GM12864 (cell line): ENCODE measurements at regions not wholly inside any gene's neighbourhood (a gene's known extent, or its start where the extent isn't known, plus 50 kb on each side); places are given as distances from the start of the nearest gene placed in this dataset.

Experiments
- DNase-seq: peaks from one replicate; pipeline ENCODE4 v3.0.0-alpha.2; 2011; ENCODE audit warnings: low read depth
- H3K4me3 ChIP-seq: 2 replicates; pipeline ENCODE4 v1.5.1; 2011; ENCODE audit warnings: mild to moderate bottlenecking, low read depth, low read length, control low read depth
- CTCF ChIP-seq: IDR thresholded peaks from 2 replicates; pipeline ENCODE4 v1.5.1; 2011; ENCODE audit warnings: low read depth, mild to moderate bottlenecking, moderate library complexity, low read length, control low read depth, inconsistent platforms; ENCODE audit errors: missing control alignments

DNA sequence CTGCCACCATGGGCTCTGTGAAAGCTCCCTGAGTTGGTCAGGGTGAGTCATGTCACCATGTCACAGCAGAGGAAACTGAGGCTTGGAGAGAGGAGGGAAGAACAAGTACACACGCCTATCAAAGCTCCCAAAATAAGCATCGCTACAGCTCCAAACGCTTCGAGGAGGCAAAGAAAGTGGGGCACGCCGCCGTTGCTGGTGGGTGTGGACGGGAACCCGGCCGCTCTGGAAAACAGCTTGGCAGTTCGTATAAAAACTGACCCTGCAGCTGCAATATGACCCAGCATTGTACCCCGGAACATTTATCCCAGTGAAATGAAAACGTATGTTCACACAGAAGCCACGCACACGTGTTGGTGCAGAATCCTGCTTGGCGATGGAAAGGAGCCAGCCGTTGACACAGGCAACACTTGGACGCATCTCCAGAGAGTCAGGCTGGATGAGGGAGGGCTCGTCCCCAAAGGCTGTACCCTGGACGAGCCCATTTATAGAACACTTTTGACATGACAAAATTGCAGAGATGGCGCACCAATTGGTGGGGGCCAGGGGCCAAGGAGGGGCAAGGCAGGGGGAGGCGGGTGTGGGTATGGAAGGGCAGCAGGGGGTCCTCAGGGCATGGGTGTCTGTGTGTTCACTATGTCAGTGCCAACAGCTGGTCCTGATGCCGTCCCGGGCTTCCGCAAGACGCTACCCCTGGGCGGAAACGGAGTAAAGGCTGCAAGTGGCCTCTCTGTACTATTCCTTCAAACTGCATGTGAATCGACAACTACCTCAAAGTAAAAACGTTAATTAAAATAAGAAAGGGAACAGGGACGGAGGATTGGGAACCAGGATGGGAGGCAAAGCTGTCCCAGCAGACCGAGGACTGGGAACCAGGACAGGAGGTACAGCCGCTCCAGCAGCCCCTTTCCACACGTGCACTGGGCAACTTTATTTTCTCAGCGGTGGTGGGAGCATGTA lies 173.0 kb downstream of the OLFM1 start:
- H3K4me3 ChIP-seq = no peak overlapping the region
- TF ChIP-seq CTCF = no peak
- DNase-seq = no peak

DNA sequence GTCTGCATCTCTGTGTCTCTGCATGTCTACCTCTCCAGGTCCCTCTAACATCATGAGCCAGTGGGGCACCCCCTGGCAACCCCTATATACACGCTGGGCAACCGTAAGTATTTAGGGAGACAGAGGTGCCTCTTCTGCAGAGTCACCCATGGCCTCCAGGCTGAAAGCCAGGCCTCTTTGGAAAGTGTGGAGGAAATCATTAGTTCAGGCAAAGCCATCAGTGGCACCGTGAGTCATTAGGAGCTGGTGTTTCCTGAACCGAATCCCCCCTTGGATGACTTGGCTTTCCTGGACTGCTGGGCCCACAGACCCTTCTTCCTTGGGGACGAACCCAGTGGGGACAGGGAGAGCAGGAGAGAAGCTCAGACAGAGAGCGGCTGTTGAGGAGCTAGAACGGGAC lies 174.8 kb downstream of the OLFM1 start:
- H3K4me3 ChIP-seq = no peak overlapping the region
- DNase-seq = no peak

DNA sequence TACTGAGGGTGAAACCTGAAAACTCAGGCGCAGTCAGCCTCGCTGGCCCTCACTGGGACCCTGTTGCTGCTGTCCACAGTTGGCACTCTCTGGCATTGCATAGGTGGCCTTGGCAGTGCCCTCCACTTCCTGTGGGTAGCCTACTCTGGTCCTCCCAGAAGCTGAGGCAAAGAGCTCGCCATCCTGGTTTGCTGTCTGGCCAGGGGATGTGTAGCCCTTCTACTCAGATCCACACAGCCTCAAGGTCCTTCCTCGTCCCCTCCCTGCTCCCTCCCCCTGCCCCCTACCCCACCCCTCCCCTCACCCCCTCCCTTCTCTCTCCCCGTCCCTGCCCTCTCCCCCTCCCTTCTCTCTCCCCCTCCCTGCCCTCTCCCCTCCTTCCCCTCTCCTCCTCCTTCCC lies 176.0 kb downstream of the OLFM1 start:
- no peak for TF ChIP-seq CTCF
- DNase-seq = no peak
- no peak overlapping the region for H3K4me3 ChIP-seq

More for the DNA sequence above, 174.8 kb downstream of the OLFM1 start:
- TF ChIP-seq CTCF = no peak

DNA sequence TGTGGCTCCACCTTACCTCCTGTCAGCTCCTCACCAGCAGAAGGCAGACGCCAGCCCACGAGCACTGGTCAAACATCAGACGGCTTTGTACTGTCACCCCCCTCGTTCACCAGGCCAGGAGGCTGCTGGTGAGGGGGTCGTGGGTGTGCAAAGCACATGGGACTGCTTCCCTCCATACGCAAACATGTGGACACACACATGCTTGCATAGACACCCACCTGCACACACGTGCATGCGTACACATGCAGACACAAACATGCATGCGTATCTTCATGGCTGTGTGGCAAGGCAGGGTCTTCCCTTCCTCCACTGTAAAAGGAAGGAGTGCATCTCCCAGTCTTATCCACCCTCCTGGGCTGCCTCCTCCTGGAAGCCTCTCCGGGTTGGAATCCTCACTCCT lies 178.5 kb downstream of the OLFM1 start:
- no peak for TF ChIP-seq CTCF
- no peak overlapping the region for H3K4me3 ChIP-seq
- no peak for DNase-seq

- DNase-seq = no peak
- TF ChIP-seq CTCF = no peak
- no peak overlapping the region for H3K4me3 ChIP-seq
These were observed 179.8 kb downstream of the OLFM1 start for GRCh38 chr9:135267191-135267809.

- TF ChIP-seq CTCF = no peak
- H3K4me3 ChIP-seq = no peak overlapping the region
- no peak for DNase-seq
These were observed 180.6 kb downstream of the OLFM1 start for GRCh38 chr9:135268031-135268430.

GRCh38 chr9:135268981-135269380 lies 181.5 kb downstream of the OLFM1 start:
- no peak overlapping the region for H3K4me3 ChIP-seq
- DNase-seq = no peak
- TF ChIP-seq CTCF = no peak
